ENCODE measurements at regions not wholly inside any gene's neighbourhood (a gene's known extent, or its start where the extent isn't known, plus 50 kb on each side); places are given as distances from the start of the nearest gene placed in this dataset.

- DNase-seq (ENCODE audit: low read depth in 3 of 3, low spot score in 2 of 3), result no peak
Observed at GRCh38 chr4:35939751-35940150, 304.6 kb downstream of the ARAP2 start.

GRCh38 chr4:35942092-35942491 lies 302.2 kb downstream of the ARAP2 start:
- DNase-seq (ENCODE audit: low read depth in 3 of 3, low spot score in 2 of 3), result no peak

GRCh38 chr4:35943606-35944005 lies 300.7 kb downstream of the ARAP2 start:
- no peak for DNase-seq (ENCODE audit: low read depth in 3 of 3, low spot score in 2 of 3)

- DNase-seq (ENCODE audit: low read depth in 3 of 3, low spot score in 2 of 3), result no peak
Observed at GRCh38 chr4:35948171-35948570, 296.1 kb downstream of the ARAP2 start.

- DNase-seq (ENCODE audit: low read depth in 3 of 3, low spot score in 2 of 3), result no peak
Observed at GRCh38 chr4:35950442-35950841, 293.9 kb downstream of the ARAP2 start.

- no peak for DNase-seq (ENCODE audit: low read depth in 3 of 3, low spot score in 2 of 3)
Observed at GRCh38 chr4:35952751-35953150, 291.6 kb downstream of the ARAP2 start.

- DNase-seq (ENCODE audit: low read depth in 3 of 3, low spot score in 2 of 3), result no peak
Observed at GRCh38 chr4:35963383-35963782, 280.9 kb downstream of the ARAP2 start.

- DNase-seq (ENCODE audit: low read depth in 3 of 3, low spot score in 2 of 3), result no peak
Observed at GRCh38 chr4:35963974-35964515, 280.3 kb downstream of the ARAP2 start.

- DNase-seq (ENCODE audit: low read depth in 3 of 3, low spot score in 2 of 3), result no peak
Observed at GRCh38 chr4:35965300-35965699, 279.0 kb downstream of the ARAP2 start.

GRCh38 chr4:35966566-35966965 lies 277.7 kb downstream of the ARAP2 start:
- no peak for DNase-seq (ENCODE audit: low read depth in 3 of 3, low spot score in 2 of 3)

- no peak for DNase-seq (ENCODE audit: low read depth in 3 of 3, low spot score in 2 of 3)
Observed at GRCh38 chr4:35970366-35970960, 273.9 kb downstream of the ARAP2 start.

GRCh38 chr4:35972814-35973213 lies 271.5 kb downstream of the ARAP2 start:
- DNase-seq (ENCODE audit: low read depth in 3 of 3, low spot score in 2 of 3), result no peak

GRCh38 chr4:35975617-35976355 lies 268.5 kb downstream of the ARAP2 start:
- no peak for DNase-seq (ENCODE audit: low read depth in 3 of 3, low spot score in 2 of 3)

- no peak for DNase-seq (ENCODE audit: low read depth in 3 of 3, low spot score in 2 of 3)
Observed at GRCh38 chr4:35978551-35978950, 265.8 kb downstream of the ARAP2 start.

- DNase-seq (ENCODE audit: low read depth in 3 of 3, low spot score in 2 of 3), result no peak
Observed at GRCh38 chr4:35982318-35982717, 262.0 kb downstream of the ARAP2 start.

- DNase-seq (ENCODE audit: low read depth in 3 of 3, low spot score in 2 of 3), result no peak
Observed at GRCh38 chr4:35986537-35986936, 257.8 kb downstream of the ARAP2 start.

GRCh38 chr4:35993606-35994005 lies 250.7 kb downstream of the ARAP2 start:
- no peak for DNase-seq (ENCODE audit: low read depth in 3 of 3, low spot score in 2 of 3)

GRCh38 chr4:36000941-36001557 lies 243.3 kb downstream of the ARAP2 start:
- no peak for DNase-seq (ENCODE audit: low read depth in 3 of 3, low spot score in 2 of 3)

- no peak for DNase-seq (ENCODE audit: low read depth in 3 of 3, low spot score in 2 of 3)
Observed at GRCh38 chr4:36003051-36003450, 241.3 kb downstream of the ARAP2 start.

GRCh38 chr4:36004204-36004851 lies 240.0 kb downstream of the ARAP2 start:
- no peak for DNase-seq (ENCODE audit: low read depth in 3 of 3, low spot score in 2 of 3)

GRCh38 chr4:36006226-36006625 lies 238.1 kb downstream of the ARAP2 start:
- DNase-seq (ENCODE audit: low read depth in 3 of 3, low spot score in 2 of 3), result no peak

Data from right renal cortex interstitium (tissue), 3 donors.